ES-I3 (cell line): ENCODE measurements at regions not wholly inside any gene's neighbourhood (a gene's known extent, or its start where the extent isn't known, plus 50 kb on each side); places are given as distances from the start of the nearest gene placed in this dataset.
"Not testable (repeated sequence)": the region's sequence is repeated elsewhere in the genome, so short reads cannot be mapped to it uniquely, and the experiment has no call there.

ENCODE experiments used
- H3K36me3 ChIP-seq: 2 replicates; pipeline ENCODE4 v1.6.1; 2013; ENCODE audit warnings: mild to moderate bottlenecking, low read length, control low read depth, moderate library complexity; ENCODE audit not compliant: insufficient read depth
- H3K4me1 ChIP-seq: 2 replicates; pipeline ENCODE4 v1.6.1; 2013; ENCODE audit warnings: mild to moderate bottlenecking, control low read depth, low read length; ENCODE audit not compliant: insufficient read depth
- H3K9ac ChIP-seq: 2 replicates; pipeline ENCODE4 v1.6.1; 2013; ENCODE audit warnings: low read depth, mild to moderate bottlenecking, low read length, moderate library complexity
- H3K9me3 ChIP-seq: 2 replicates; pipeline ENCODE4 v1.6.1; 2013; ENCODE audit warnings: mild to moderate bottlenecking, low read length, moderate library complexity; ENCODE audit not compliant: control insufficient read depth, insufficient read depth

- Histone ChIP-seq H3K9ac (no peak overlapping the region), H3K9me3 (no peaks in the 10 kb centered on the region), H3K4me1 (peaks cover 3% of the 10 kb centered on the region; the same call in 1 of the 2 replicates), H3K36me3 (no peaks in the 10 kb centered on the region)
These were observed 83.8 kb upstream of the BOD1L1 start for GRCh38 chr4:13711233-13711785.

- H3K36me3 ChIP-seq = no peaks in the 10 kb centered on the region
- H3K4me1 ChIP-seq = no peaks in the 10 kb centered on the region
- H3K9ac ChIP-seq = no peak overlapping the region
- no peaks in the 10 kb centered on the region for H3K9me3 ChIP-seq
These were observed 94.4 kb upstream of the BOD1L1 start for GRCh38 chr4:13721894-13722293.

GRCh38 chr4:13722649-13723048 lies 95.1 kb upstream of the BOD1L1 start:
- Histone ChIP-seq H3K36me3 (no peaks in the 10 kb centered on the region), H3K9ac (no peak overlapping the region), H3K4me1 (no peaks in the 10 kb centered on the region), H3K9me3 (no peaks in the 10 kb centered on the region)

GRCh38 chr4:13728761-13729160 lies 101.2 kb upstream of the BOD1L1 start:
- H3K9ac ChIP-seq = no peak overlapping the region
- H3K36me3 ChIP-seq = no peaks in the 10 kb centered on the region
- no peaks in the 10 kb centered on the region for H3K9me3 ChIP-seq
- no peaks in the 10 kb centered on the region for H3K4me1 ChIP-seq

- Histone ChIP-seq H3K4me1 (no peaks in the 10 kb centered on the region), H3K9ac (no peak overlapping the region), H3K9me3 (no peaks in the 10 kb centered on the region), H3K36me3 (no peaks in the 10 kb centered on the region)
These were observed 103.5 kb upstream of the BOD1L1 start for GRCh38 chr4:13731019-13731418.

GRCh38 chr4:13733817-13734216 lies 106.3 kb upstream of the BOD1L1 start:
- Histone ChIP-seq H3K4me1 (no peaks in the 10 kb centered on the region), H3K9me3 (no peaks in the 10 kb centered on the region), H3K36me3 (no peaks in the 10 kb centered on the region), H3K9ac (no peak overlapping the region)

GRCh38 chr4:13750594-13750993 lies 123.1 kb upstream of the BOD1L1 start:
- H3K36me3 ChIP-seq = no peaks in the 10 kb centered on the region
- H3K4me1 ChIP-seq = no peaks in the 10 kb centered on the region
- H3K9me3 ChIP-seq = no peaks in the 10 kb centered on the region
- no peak overlapping the region for H3K9ac ChIP-seq

GRCh38 chr4:13761581-13761980 lies 134.1 kb upstream of the BOD1L1 start:
- H3K9ac ChIP-seq, H3K9me3 ChIP-seq, H3K4me1 ChIP-seq, H3K36me3 ChIP-seq: not testable (repeated sequence)

- Histone ChIP-seq H3K36me3 (no peaks in the 10 kb centered on the region), H3K9me3 (no peaks in the 10 kb centered on the region), H3K4me1 (no peaks in the 10 kb centered on the region), H3K9ac (no peak overlapping the region)
These were observed 134.6 kb upstream of the BOD1L1 start for GRCh38 chr4:13762130-13762529.

GRCh38 chr4:13763707-13764106 lies 136.2 kb upstream of the BOD1L1 start:
- no peaks in the 10 kb centered on the region for H3K9me3 ChIP-seq
- H3K36me3 ChIP-seq = no peaks in the 10 kb centered on the region
- H3K4me1 ChIP-seq = no peaks in the 10 kb centered on the region
- no peak overlapping the region for H3K9ac ChIP-seq

GRCh38 chr4:13765539-13765938 lies 138.0 kb upstream of the BOD1L1 start:
- H3K36me3 ChIP-seq = no peaks in the 10 kb centered on the region
- no peaks in the 10 kb centered on the region for H3K9me3 ChIP-seq
- no peak overlapping the region for H3K9ac ChIP-seq
- no peaks in the 10 kb centered on the region for H3K4me1 ChIP-seq

GRCh38 chr4:13766761-13767540 lies 139.4 kb upstream of the BOD1L1 start:
- Histone ChIP-seq H3K9me3 (no peaks in the 10 kb centered on the region), H3K4me1 (no peaks in the 10 kb centered on the region), H3K36me3 (no peaks in the 10 kb centered on the region), H3K9ac (no peak overlapping the region)

- H3K4me1 ChIP-seq = no peaks in the 10 kb centered on the region
- no peaks in the 10 kb centered on the region for H3K36me3 ChIP-seq
- no peak overlapping the region for H3K9ac ChIP-seq
- peaks cover 3% of the 10 kb centered on the region for H3K9me3 ChIP-seq
These were observed 149.8 kb upstream of the BOD1L1 start for GRCh38 chr4:13777341-13777740.

GRCh38 chr4:13778367-13778766 lies 150.8 kb upstream of the BOD1L1 start:
- H3K9me3 ChIP-seq = peaks cover 3% of the 10 kb centered on the region
- H3K36me3 ChIP-seq = no peaks in the 10 kb centered on the region
- H3K9ac ChIP-seq = no peak overlapping the region
- H3K4me1 ChIP-seq = no peaks in the 10 kb centered on the region

GRCh38 chr4:13782231-13782630 lies 154.7 kb upstream of the BOD1L1 start:
- no peaks in the 10 kb centered on the region for H3K36me3 ChIP-seq
- H3K4me1 ChIP-seq = no peaks in the 10 kb centered on the region
- H3K9ac ChIP-seq = no peak overlapping the region
- no peaks in the 10 kb centered on the region for H3K9me3 ChIP-seq
